PC-9 (cell line): ENCODE measurements at regions not wholly inside any gene's neighbourhood (a gene's known extent, or its start where the extent isn't known, plus 50 kb on each side); places are given as distances from the start of the nearest gene placed in this dataset.

ENCODE experiments used
- CTCF ChIP-seq: fragments of 200-600 bp; sonication (generic); conservative IDR thresholded peaks from 2 replicates; pipeline ENCODE4 v1.6.1; 2017; ENCODE audit warnings: mixed run types, antibody characterized with exemption, mild to moderate bottlenecking, moderate library complexity
- EZH2 ChIP-seq: fragments of 200-600 bp; sonication (generic); IDR thresholded peaks from 2 replicates; pipeline ENCODE4 v1.8.0; 2017; ENCODE audit warnings: antibody characterized with exemption, low read depth

DNA sequence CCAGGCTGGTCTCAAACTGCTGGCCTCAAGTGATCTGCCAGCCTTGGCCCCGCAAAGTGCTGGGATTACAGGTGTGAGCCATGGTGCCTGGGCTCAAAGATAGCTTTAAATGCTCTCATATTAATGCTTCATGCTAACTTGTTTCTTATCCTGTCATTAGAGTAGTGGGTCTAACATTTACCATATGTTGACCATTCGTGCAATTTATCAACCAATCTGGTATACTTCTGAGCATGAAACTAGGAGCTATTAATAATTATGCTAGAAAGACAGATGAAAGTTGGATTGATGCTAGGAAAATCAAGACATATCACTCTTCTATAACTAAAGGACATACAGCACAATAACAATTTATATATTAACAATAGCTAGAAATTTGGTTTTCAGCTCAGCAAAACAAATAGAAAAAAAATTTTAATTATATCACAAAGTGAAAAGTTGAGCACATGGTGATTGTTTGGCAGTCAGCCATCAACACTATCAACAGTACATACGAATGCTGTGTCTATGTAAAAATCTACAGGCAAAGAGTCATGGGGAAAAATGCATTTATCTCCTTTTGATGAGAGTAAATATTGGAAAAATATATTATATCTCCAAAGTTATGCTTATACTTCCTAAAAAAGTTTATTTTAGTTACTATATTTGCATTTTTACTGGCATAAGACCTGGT, 112.1 kb upstream of the ABCB5 start:
- TF ChIP-seq CTCF: no peak
- TF ChIP-seq EZH2: no peak
